HG03442 (cell line): ENCODE measurements at regions not wholly inside any gene's neighbourhood (a gene's known extent, or its start where the extent isn't known, plus 50 kb on each side); places are given as distances from the start of the nearest gene placed in this dataset.

Experiments
- ATAC-seq: cut with Tn5 transposase; IDR thresholded peaks from one replicate; pipeline ENCODE4 v1.9.1; 2021; ENCODE audit warnings: mild to moderate bottlenecking, moderate library complexity; ENCODE audit not compliant: unreplicated experiment

DNA sequence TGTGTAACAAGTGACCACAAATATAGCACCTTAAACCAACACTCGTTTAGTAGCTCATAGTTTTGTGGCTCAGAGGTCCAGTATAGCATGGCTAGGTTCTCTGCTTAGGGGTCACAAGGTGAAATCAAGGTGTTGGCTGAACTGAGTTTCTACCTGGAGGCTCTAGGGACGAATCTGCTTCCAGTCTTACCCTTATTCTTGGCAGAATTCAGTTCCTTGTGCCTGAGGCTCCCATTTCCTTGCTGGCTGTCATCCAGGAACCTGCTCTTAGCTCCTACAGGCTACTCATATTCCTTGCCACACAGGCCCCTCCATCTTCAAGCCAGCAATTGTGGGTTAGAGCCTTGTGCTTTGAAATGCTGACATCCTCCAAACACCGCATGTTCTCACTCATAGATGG is 212.3 kb upstream of the CDH13 start:
- ATAC-seq = no peak

DNA sequence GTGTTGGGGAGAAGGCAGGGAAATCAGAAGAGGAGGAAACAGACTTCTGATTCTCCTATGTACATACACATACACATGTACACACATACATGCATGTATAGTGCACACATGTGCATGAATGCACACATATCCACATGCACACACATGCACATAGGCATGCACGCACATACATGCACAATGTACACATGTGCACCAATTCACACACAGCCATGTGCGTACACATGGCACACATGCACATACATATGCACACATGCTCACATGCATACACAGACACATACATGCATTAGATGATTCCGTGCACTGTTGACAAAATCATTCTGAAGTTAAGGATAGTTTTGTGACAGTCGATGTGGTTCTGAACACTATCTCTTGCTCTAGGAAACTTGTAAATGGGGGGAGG is 214.0 kb upstream of the CDH13 start:
- no peak for ATAC-seq

DNA sequence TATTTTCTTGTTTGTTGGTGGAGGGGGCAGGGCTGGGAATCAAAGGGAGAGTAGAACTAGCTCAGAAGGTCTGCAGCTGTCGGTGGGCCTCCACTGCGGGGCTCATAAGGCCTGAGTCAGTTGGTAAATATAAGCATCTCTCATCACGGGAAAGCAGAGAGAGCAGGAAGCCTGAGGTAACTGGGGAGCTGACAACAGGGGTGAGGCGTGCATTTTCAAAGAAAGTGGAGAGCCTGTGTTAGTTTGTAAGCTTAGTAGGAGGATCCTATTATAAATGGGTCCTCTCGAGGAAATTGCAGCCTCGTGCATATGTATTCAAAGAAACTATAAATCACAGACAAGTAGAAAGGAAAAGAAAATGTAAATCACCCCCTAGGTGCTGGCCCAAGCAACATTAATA is 221.0 kb upstream of the CDH13 start:
- ATAC-seq = no peak

DNA sequence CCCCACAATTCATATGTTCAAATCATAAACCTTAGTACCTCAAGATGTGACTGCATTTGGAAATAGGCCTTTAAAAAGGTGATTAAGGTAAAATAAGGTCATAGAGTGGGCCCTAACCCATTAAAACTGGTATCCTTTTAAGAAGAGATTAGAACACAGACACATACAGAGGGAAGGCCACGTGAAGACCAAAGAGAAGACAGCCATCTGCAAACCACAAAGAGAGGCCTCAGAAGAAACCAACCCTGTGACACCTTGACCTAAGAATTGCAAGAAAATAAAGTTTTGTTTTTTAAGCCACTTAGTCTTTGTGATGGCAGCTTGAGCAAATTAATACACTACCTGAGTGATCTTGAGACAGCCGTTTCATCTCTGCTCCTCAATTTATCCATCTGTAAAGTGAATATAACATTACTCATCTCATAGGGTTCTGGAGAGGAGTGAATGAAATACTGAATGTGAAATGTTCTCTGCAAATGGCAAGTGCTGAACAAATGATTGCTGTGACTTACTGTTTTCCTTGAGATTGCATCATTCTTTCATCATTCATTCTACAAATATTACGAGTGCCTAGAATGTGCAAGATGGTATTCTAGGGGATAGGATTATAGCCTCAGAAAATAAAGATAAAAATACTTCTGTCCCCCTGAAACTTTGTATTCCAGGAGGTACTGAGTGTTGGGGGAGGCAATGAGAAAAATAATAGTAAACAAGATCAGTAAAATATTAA is 222.0 kb upstream of the CDH13 start:
- ATAC-seq = no peak

DNA sequence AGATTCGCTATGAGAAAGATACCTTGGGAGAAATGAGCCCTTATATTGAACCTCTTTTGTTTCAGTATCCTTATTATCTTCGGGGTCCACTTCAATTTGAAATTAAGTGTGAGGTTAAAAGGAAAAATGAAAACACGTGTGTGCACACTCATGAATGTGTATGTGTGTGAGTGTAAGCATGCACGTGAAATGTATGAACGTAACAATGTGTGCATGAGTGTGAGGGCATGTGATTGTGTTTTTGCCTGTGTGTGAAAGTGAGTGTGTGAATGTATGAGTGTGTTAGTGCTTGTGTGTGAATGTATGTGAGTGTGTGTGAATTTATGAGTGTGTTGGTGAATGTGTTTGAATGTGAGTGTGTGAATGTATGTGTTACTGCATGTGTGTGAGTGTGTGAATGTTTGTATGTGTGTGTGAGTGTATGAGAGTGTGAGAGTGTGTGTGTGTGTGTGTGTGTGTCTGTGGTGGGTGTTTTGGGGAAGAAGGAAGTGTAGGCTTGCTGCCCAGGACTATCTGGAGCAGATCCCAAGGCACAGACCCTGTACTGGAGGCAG is 224.0 kb upstream of the CDH13 start:
- ATAC-seq = no peak

DNA sequence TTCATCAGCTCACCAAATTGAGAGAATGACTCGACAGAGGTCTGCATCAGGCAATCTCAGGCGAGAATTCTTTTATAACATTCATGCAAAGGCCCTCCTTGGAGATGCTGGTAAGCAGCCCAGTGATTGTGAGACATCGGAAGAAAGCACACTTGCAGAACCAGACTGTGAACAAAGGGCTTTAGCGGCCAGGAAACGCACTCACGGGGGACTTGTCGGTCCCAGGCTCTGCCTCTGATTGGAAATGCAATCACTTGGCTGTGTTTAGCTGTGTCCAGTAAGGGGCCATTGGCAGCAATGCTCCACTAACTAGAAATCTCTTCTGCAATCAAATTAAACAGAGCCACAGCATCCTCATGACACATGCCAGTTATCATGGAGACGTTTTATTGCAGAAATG is 226.7 kb upstream of the CDH13 start:
- ATAC-seq = no peak

DNA sequence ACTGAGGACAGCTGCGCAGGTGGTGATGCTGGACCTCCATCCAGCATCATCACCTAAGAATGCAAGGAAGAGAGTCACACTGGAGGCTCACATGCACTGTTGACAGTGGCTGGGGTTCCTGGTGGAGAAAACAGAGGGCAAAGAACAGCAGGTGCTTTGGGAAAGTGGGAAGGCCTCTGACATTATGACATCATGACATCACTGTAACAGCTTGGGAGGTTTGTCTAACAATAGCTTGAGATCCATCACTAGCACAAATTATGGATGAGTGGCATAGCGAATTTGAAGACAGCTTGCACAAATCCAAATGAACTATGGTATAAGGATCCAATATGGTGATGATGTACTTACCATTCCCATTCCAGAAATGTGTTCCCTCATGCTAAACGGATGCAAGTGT is 226.5 kb upstream of the MPHOSPH6 start:
- no peak for ATAC-seq

DNA sequence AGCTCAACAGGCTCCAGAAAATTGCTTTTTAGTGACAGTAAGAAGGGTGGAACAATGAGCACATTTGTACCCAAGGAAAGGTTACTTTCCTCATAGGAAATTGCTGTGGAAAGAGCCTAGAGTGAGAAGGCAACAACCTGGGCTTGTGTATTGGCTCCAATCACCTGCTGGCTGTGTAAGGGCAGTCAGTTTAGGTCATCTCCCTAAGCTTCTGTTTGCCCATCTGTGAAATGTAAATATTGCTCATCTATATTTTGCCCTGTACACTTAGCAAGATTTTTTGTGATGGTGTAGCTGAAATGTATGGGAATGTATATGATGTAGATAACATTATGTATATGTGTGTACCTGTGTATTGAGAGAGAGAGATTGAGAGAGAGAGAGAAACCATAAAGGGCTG is 225.2 kb upstream of the MPHOSPH6 start:
- ATAC-seq = no peak

DNA sequence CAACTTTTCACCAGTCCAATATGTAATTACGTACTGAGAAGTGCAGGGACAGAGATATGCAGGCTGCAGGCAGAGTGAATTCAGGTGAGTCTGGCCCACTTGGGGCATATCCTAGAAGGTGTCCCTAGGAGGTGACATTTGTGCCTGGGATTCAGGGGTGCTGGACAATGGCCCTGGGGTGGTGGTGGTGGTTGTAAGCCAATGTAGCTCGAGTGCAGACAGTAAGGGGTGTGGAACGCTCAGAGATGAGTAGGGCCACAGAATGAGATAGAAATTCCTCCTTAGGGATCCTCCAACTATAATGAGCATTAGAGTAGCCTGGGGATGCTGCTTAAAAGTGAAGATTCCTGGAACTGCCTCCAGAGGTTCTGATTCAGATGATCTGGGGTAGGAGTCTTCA is 221.7 kb upstream of the MPHOSPH6 start:
- ATAC-seq = no peak

DNA sequence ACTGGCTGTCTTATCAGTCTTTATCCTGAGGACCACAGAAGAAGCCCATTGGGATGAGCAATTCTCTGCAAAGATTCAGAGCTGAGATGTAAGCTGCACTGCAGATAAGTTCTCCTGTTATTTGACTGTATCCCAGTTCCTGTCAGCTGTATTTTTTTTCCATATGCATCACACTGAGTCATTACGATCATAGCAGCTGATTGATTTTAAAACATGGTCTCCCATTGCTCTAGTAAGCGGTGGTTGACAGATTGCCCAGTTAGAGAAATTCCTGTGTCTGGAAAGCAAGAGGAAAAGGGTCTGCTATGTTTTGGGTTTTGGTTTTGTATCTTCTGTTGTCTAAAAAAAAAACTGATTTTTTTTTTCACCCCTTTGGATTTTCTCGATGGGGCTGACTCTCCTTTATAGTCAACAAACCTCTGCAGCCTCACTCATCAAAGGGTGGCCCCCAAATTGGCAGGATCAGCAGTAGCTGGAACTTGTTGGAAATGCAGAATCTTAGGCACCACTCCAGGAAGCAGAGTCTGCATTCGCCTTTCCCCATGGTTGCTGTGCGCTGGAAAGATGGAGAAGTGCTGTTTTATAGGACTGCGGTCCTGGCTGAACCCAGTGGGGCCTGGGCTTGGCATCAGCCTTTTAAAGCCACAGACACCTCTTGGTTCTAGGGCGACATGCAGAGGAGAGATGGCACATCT is 220.1 kb upstream of the MPHOSPH6 start:
- no peak for ATAC-seq

DNA sequence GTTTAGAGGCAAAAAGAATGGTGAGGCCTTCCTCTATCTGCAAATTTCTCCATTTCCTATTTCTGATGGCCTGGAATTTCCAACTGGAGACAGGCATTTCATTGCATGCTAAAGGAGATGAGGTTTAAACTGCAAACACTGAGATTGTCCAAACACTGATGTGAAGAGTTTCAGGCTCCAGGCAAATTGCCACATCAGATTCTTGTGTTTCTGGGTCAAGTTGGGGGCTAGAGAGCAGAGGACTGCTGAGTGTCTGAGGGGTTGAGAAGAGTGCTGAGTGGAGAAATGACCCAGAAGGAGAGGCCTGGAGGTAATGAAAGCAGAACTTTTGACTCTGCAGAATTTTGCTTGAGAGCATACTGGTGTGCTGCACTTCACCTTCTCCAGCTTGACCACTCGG is 216.7 kb upstream of the MPHOSPH6 start:
- no peak for ATAC-seq

DNA sequence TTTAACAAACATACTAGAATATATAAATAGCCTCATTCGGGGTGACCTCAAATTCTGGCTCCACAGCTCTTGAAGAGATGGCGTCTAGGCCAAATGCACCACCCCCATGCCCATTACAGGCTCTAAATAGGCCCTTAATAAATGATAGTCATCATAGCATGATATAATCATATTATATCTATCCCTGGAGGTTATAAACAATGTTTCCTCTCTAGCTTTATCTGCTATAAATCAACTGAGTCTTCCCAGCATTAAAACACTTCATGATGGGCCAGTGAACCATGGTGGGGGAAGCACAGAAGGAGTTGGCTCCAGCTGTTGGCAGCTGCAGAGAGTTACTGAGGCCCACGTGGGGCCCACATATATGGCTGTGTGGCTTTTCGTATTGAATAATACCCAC is 214.9 kb upstream of the MPHOSPH6 start:
- ATAC-seq = no peak

DNA sequence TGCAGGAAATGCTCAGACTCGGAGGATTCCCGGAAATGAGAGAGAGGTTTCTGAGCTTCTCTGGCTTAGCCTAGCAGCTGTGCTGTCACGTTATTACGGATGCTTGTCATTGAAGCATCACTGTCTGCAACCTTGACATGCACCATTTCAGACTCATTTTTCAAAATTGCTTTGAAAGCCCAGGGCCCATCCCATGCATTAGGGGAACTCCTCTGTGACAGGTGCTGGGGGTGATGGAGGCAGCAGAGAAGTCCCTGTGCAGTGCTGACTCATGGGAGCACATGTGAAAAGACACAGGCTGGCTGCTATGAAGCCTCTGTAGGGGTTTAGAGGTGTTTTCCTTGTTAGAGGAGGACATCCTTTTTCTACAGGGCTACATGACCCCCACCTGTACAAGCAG is 214.0 kb upstream of the MPHOSPH6 start:
- no peak for ATAC-seq

DNA sequence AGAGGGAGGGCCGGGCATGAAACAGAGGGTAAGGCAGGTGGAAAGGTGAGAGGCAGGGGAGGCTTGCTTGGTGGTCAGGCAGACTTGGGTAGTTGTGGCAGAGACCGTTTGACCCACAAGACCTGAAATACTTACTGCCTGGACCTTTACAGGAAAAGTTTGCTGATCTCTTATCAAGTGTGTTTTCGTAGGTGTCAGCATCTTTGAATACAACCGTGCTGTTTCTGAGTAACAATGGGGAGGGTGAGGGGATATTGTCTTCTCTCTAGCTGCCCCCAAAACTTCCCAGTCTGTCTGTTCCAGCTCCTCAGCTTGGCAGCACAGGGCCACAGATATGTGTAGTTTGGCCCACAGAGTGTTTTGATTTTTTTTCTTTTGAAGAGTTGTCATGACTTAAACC is 212.5 kb upstream of the MPHOSPH6 start:
- no peak for ATAC-seq

DNA sequence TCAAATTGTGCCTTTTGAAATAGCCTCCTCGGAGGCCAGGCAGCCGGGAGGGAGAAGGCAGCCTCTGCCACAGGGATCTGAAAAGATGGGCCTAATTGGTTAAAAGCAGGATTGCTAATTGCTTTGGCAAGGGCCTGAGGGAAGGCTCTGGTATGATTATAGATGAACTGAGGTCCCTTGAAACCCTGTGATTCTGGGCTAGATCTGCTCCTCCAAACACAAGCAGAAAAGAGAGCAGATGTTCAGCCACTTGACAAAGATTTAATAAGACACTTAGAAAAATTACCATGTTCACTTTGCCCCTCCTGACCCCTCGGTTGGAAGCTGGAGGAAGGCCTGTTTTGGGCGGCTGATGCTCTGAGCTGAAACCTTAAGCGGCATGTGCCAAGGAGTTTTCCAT is 209.5 kb upstream of the MPHOSPH6 start:
- no peak for ATAC-seq

DNA sequence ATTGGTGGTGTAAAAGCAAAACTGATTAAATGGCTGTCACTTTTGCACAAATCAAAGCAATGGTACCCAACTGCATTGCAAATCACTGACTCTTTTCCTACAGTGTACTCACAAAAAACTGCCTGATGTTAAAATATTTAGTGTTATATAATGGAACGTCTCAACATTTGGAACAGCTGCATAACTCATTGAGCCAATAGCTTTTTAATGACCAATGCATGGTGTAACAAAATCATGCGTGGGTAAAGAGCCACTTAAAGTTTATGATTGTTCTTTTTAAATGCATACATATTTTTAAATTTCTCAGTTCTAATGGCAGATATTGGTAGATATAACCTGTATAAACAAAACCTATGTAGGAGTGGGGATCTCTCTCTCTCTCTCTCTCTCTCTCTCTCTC is 204.0 kb upstream of the MPHOSPH6 start:
- ATAC-seq = no peak

DNA sequence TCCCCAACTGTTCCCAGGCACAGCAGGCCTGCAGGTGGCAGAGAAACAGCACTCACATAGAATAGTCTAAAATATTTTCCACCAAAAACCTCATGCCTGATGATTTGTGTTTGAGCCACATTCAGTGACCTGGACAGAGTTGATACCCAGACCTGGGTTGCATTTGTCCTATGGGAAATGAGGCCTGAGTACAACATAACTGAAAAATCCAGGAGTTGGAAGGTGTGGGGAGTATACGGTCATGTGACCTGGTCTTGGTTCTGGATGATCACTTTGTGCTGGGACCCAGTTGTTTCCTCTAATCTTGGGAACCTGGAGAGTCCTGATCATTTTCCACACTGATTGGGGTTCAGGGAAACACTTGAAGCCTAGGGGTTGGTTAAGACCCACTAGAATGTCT is 200.3 kb upstream of the MPHOSPH6 start:
- ATAC-seq = no peak

DNA sequence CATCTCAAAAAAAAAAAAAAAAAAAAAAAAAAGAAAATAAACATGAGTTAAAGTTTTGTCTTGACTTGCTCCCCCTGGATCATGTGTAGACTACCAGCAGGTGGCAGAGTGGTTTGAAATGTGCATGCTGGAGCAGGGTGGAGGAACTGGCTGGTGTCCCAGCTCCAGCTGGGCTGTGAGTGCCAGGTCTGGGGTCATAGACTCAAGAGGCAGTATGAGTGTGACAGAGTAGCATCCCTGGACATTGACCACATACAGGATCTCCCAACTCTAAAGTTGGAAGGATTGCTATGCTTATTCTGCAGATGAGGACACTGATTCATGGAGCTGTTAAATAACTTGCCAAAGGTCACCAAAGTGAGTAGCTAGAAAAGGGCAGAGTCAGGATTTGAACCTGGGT is 198.0 kb upstream of the MPHOSPH6 start:
- no peak for ATAC-seq

DNA sequence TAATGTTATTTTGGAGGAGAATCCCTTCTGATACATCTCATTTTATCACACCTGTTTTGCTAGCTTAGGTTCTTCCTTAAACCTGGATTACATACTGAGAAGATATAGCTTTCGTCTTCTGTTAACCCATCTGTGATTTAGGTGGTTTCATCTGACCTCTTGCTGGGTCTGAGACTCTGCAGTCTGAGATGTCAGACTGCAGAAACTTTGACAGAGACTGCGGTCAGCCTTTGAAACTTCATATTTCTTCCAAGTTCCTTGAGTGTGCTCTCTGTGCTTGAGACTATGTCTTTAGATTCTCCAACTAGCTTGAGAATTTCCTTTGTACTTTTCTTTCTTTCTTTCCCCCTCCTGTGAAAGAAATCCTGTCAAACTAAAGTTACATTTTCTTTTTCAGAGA is 196.4 kb upstream of the MPHOSPH6 start:
- ATAC-seq = no peak

DNA sequence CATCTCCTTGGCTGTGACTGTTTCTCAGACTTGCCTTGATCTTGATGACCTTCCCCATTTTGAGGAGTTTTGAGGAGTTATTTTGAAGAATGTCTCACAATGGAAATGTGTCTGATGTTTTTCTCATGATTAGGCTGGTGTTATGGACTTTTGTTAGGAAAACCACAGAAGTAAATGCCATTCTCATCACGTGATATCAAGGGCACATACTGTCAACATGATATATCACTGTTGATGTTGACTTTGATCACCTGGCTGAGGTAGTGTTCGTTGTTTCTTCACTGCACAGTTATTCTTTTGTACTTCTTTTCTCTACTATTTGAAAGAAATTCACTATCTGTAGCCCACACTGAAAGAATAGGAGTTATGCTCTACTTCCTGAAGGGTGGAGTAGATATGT is 194.7 kb upstream of the MPHOSPH6 start:
- no peak for ATAC-seq

DNA sequence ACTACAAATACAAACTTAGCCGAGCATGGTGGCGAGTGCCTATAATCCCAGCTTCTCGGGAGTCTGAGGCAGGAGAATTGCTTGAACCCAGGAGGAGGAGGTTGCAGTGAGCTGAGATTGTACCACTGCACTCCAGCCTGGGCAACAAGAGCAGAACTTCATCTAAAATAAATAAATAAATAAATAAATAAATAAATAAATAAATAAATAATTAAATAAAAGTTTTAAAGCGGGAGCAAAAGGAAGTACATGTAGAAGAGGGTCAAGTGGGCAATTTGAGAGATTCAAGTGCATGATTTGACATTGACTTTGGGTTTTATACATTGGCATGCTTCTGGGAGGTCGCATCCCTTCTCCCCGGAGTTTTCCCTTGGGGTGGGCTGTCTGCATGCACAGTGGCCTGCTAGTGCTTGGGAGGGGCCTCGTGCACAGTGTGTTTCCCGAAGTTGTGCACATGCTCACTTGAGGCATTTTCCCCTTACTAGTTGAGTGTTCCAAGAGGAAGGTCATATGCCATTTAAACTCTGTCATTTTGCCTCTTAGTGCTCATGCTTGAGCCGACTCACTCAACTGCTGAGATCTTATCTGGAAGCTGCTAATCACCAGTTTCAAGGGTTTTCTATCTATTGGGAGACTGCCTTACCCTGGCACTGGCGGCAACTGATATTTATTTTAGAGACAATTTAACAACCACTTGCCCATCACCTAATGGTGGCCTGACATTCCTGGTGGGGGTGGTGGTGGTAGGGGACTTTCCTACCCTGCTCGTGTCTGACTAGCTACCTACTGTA is 193.2 kb upstream of the MPHOSPH6 start:
- no peak for ATAC-seq

DNA sequence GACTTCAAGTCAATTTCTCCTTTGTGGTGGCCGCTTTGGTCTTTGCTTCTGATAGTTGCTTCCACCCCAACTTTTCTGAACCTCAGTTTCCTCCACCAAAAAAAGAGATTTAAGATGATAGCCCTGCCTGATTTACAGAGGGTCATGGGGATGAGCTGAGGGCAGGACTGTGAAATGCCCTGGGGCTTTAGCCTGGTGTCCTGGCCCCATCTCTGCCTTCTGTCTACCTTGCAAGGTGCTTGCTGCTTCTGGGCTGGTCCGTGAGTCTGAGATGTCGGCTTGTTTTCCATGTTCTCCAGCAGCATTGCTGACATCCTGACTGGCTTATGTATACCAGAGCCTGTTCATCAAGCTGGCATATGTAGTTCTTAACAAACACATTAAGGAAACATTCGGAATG is 191.9 kb upstream of the MPHOSPH6 start:
- no peak for ATAC-seq
